NCI-H1092 treated with DMSO at 0.1 percent for 48 hours (cell line): ENCODE measurements at regions not wholly inside any gene's neighbourhood (a gene's known extent, or its start where the extent isn't known, plus 50 kb on each side); places are given as distances from the start of the nearest gene placed in this dataset.
A peak's percentile ranks its signal among the peaks of the same experiment; 100 is the strongest.
"Not testable (repeated sequence)": the region's sequence is repeated elsewhere in the genome, so short reads cannot be mapped to it uniquely, and the experiment has no call there.

Experiments
- DNase-seq: peaks from one replicate; lab custom pipeline; 2025; lab: John Stamatoyannopoulos, UW

DNA sequence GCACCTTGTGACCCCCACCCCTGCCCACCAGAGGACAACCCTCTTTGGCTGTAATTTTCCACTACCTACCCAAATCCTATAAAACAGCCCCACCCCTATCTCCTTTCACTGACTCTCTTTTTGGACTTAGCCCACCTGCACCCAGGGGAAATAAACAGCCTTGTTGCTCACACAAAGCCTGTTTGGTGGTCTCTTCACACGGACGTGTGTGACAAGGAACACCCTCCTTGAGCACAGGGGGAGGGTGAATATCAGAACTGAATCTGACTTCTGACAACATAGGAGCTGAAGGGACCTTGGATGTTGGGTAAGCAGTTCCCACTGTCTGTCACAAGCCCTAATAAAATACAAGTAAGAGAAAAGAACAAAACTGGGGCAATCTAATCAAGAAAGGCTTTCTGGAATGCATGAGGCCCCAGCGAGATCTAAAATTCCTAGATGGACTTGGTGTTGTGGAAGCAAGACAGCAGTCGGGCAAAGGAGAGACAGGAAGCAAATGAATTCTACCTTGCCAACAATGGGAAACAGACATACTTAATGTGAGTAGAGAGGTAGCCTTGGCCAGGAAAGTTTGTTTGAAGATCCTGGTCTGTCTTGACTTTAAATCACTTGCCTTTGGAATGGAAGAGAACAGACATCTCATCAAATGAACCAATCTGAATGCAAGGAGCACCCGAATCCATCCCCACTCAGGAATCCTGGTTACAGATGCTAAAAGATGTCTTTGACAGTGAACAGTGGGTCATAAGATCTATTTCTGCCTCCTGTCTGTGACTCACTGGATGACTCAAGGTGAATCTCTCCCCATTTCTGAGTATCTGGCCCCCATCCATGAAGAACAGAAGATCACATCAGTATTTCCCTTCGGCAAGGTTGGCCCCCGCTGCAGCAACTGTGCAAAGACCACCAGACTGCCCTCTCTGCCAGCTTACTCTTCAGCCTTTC, 53.3 kb downstream of the OLFML3 start:
- DNase-seq = no peak

DNA sequence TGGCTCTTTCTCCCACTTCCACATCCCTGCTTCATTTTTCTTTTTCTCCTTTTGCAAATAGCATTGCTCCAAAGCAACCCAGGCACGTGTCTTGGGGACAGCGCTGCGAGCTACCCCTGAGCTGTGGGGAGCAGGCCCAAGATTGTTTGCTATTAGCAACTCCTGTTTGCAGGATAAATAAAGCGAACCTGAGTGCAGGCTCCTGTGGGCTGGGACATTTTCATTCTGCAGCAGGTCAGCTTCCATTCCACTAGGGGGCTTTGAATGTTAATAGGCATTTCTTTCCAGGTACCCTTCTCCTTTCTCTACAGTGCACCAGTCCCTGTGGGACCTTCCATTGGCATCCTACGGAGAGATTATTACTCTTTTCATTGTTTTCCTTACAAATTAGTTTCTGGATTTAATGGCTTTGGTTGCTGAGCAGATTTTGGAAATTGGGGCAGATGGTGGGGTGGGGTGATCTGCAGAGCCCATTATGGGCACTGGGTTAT, 54.0 kb downstream of the OLFML3 start:
- peak; percentile 48 for DNase-seq

DNA sequence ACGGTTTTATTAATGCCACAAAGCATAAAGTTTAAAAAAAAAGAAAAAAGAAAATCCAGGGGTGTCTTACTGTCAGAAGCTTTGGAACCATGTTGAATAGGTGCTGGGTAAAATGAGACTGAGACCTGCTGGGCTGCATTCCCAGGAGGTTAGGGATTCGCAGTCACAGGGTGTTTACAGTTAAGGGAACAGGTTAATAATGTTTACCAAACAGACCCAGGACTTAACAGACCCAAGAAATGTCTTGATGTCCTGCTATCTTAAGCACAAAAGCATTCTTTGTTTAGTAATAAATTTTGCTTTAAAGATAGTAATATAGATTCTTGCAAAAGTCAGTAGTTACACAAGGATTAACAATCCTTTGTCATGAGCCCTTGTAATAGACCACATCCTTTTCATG, 54.7 kb downstream of the OLFML3 start:
- no peak for DNase-seq

DNA sequence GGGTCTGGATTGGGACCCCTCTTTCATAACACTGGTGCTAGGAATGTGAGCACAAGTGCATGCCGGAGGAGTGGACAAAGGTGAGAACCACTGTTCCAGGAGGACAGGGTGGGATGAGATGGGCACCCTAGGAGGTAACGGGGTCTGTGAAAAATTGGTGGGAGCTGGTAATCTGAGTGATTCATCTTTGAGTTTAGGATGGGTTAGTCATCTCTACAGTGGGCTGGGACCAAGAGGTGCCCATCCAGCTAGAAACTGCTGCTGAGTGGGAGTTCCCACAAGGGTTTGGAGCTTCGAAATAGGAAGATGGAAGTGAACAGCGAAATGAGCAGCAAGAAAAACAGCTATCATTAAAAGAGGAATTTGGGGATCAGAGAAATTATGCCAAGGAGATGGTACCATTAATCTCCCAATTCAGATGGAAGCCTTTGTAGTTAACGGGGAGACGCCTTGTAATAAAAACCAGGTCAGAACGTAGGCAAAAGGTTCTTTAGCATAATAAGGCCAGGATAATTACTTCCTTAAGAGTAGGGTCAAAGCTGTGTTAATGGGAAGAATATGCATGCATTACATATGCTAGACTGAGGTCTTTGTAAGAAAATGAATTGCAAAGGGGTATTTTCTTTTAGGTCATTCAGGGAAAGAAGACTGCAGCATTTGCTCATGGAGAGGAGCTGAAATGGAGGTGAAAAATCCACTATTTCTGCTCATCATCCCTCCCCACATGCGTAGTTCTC, 55.5 kb downstream of the OLFML3 start:
- no peak for DNase-seq

- no peak for DNase-seq
Observed at GRCh38 chr1:114035304-114035700, 56.0 kb downstream of the OLFML3 start.

DNA sequence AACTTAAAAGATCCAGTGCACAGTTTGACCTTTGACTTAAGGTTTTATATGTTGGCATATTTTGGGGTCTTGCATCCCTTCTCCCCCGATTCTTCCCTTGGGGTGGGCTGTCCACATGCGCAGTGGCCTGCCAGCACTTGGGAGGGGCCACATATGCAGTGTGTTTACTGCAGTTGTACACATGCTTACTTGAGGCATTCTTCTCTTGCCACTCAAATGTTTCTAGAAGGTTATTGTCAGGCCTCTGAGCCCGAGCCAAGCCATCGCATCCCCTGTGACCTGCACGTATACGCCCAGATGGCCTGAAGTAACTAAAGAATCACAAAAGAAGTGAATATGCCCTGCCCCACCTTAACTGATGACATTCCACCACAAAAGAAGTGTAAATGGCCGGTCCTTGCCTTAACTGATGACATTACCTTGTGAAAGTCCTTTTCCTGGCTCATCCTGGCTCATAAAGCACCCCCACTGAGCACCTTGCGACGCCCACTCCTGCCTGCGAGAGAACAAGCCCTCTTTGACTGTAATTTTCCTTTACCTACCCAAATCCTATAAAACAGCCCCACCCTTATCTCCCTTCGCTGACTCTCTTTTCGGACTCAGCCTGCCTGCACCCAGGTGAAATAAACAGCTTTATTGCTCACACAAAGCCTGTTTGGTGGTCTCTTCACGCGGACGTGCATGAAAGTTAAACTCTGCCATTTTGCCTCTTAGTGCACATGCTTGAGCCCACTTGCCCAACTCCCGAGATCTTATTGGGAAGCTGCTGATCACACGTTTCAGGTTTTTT, 57.8 kb downstream of the OLFML3 start:
- not testable (repeated sequence) for DNase-seq

DNA sequence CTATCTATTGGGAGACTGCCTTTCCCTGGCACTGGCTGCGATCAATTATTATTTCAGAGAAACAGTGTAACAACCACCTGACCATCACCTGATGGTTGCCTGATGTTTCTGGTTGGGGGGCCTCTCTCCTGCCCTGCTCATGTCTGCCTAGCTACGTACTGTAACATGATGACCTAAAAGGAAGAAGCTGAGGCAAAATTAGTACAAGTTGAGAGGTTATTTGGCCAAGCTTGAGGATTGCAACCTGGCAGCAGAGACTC, 58.3 kb downstream of the OLFML3 start:
- no peak for DNase-seq

DNA sequence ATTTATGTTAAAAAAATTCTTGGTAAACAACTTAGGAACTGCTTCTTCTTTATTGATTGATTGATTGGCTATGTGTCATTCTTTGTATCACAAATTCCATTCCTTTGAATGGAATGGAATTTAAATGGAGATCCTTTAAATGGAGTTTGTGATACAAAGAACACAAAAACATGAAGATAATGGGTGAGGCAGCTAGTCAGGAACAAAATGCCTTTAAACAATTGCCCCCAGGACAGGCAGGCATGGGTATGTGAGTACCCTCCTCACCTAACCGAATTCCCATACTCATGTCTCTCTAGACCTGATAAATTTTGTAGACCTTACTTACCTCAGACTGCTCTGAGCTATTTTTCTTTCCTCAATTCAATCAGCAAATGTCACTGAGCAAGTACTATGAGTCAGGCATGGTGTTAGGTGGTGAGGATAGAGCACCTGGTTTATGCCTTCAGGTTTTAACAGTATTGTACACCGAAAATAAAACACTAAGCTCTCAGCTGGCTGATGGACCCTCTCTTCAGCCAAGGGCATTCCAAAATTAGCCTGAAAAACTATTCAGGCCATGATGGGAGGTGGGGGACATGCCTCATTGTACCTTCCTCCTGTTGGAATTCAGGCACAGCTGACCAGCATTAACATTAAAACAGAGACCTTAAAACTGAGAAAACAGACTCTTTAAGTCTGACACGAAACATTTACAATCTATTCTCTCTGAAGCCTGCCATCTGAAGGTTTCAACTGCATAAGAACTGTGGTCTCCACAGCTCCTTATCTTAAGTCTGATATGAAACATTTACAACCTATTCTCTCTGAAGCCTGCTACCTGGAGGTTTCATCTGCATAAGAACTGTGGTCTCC, 58.9 kb downstream of the OLFML3 start:
- no peak for DNase-seq
